Adrenal gland (tissue), 9 donors: ENCODE measurements at regions not wholly inside any gene's neighbourhood (a gene's known extent, or its start where the extent isn't known, plus 50 kb on each side); places are given as distances from the start of the nearest gene placed in this dataset.

ENCODE experiments used
- DNase-seq, 7 donors: peaks; one replicate each; pipeline ENCODE4 v3.0.0-alpha.2; 2019 to 2020
- H3K27ac ChIP-seq, 5 donors: fragments of 200-600 bp; sonication (generic) in 4 of 5; 1 replicate in 3 of 5; 2 replicates in 2 of 5; pipeline versions ENCODE4 v1.5.1 to v1.8.0; 2016 to 2020; ENCODE audit warnings: mild to moderate bottlenecking in 1 of 5
- H3K27me3 ChIP-seq: fragments of 200-600 bp; 2 replicates; pipeline ENCODE4 v1.8.0; 2021
- H3K36me3 ChIP-seq, 2 donors: fragments of 200-600 bp; replicated peaks in 1 of 2; 1 replicate in 1 of 2; 2 replicates in 1 of 2; pipeline versions ENCODE4 v1.5.1 to v1.8.0; 2018 to 2022
- H3K4me1 ChIP-seq, 2 donors: fragments of 200-600 bp; replicated peaks in 1 of 2; 1 replicate in 1 of 2; 2 replicates in 1 of 2; pipeline versions ENCODE4 v1.5.1 to v1.8.0; 2018 to 2021
- H3K4me3 ChIP-seq, 4 donors: fragments of 200-600 bp; sonication (generic) in 3 of 4; one replicate each; pipeline ENCODE4 v1.5.1; 2016 to 2018
- H3K9me3 ChIP-seq, 3 donors: fragments of 200-600 bp; sonication (generic) in 1 of 3; replicated peaks in 1 of 3; 1 replicate in 2 of 3; 2 replicates in 1 of 3; pipeline versions ENCODE4 v1.5.1 to v1.8.0; 2016 to 2021
- CTCF ChIP-seq, 6 experiments: fragments of 450-650 bp in 4 of 6; fragments of 200-600 bp in 2 of 6; sonication (generic) in 1 of 6; IDR thresholded peaks; 1 replicate in 5 of 6; 2 replicates in 1 of 6; pipeline versions ENCODE4 v1.5.1 to v1.8.0; 2016 to 2021; ENCODE audit warnings: antibody characterized with exemption in 6 of 6, mild to moderate bottlenecking in 2 of 6, moderate library complexity in 1 of 6
- POLR2A ChIP-seq, 2 donors: fragments of 450-650 bp; IDR thresholded peaks; one replicate each; pipeline ENCODE4 v1.6.1; 2017; ENCODE audit warnings: antibody characterized with exemption in 2 of 2, mild to moderate bottlenecking in 2 of 2, moderate library complexity in 1 of 2
- WGBS, 4 donors: extraction: QIAGEN DNeasy Blood & Tissue Kit in 2 of 4; methylation state at CpG; one replicate each; pipeline versions ENCODE4 v1.1.5 to v1.1.7; 2013 to 2017; 5-methylcytosine and 5-hydroxymethylcytosine counted together
- intact Hi-C, 2 donors: fragments of 100-400 bp; cut with DNase I; formaldehyde crosslinking; loops; one replicate each; pipeline versions ENCODE4 v1.14.1 to v1.15.0; 2022 to 2023
- donor health status: healthy with polysubstance abuse.
- donor health status: Bipolar disorder and iron deficiency.
- donor health status: DM: yes; HTN: yes; CAD: no.
- donor health status: DM: no; HTN: no; CAD: no.
- donor health status: DM: no; HTN: no; CAD: no.

GRCh38 chr3:28940530-28940929 lies 340.3 kb upstream of the RBMS3 start:
- Histone ChIP-seq H3K4me1 (peaks cover 0 to 15% of the 10 kb centered on the region in 2 donors), H3K9me3 (no peaks in the 10 kb centered on the region), H3K36me3 (no peaks in the 10 kb centered on the region), H3K27ac (peak overlapping the region in 1 of 5 donors; percentile 36), H3K4me3 (no peak overlapping the region), H3K27me3 (no peaks in the 10 kb centered on the region)
- TF ChIP-seq CTCF (IDR thresholded peaks at IDR 0.05) (no peak), POLR2A (IDR thresholded peaks at IDR 0.05) (no peak)
- peak in 4 of 7 donors; percentile 5 to 39 (median 14) for DNase-seq
- intact Hi-C loops: no loop called here

- WGBS, 4 donors: 82 to 94% (median 91%) methylated on average over 1 of the region's 1 CpG
- TF ChIP-seq POLR2A (IDR thresholded peaks at IDR 0.05) (no peak), CTCF (IDR thresholded peaks at IDR 0.05) (no peak)
- no peak for DNase-seq
- peaks cover 0 to 15% of the 10 kb centered on the region in 2 donors for H3K4me1 ChIP-seq
- H3K9me3 ChIP-seq: no peaks in the 10 kb centered on the region
- peak overlapping the region in 2 of 5 donors; percentile 36 to 43 for H3K27ac ChIP-seq
- no peak overlapping the region for H3K4me3 ChIP-seq
- intact Hi-C loops: no loop called here
- H3K36me3 ChIP-seq: no peaks in the 10 kb centered on the region
- H3K27me3 ChIP-seq: no peaks in the 10 kb centered on the region
Measured at GRCh38 chr3:28940994-28941393, 339.9 kb upstream of the RBMS3 start.

- intact Hi-C loops: no loop called here
- Histone ChIP-seq H3K4me1 (no peaks in the 10 kb centered on the region), H3K4me3 (no peak overlapping the region), H3K27ac (no peak overlapping the region), H3K36me3 (no peaks in the 10 kb centered on the region), H3K27me3 (no peaks in the 10 kb centered on the region), H3K9me3 (no peaks in the 10 kb centered on the region)
- no peak for DNase-seq
- WGBS, 4 donors: 39 to 48% (median 43%) methylated on average over 2 of the region's 2 CpGs
- TF ChIP-seq POLR2A (IDR thresholded peaks at IDR 0.05): no peak
- no peak for TF ChIP-seq CTCF (IDR thresholded peaks at IDR 0.05)
Measured at GRCh38 chr3:28947061-28947460, 333.8 kb upstream of the RBMS3 start.

DNA sequence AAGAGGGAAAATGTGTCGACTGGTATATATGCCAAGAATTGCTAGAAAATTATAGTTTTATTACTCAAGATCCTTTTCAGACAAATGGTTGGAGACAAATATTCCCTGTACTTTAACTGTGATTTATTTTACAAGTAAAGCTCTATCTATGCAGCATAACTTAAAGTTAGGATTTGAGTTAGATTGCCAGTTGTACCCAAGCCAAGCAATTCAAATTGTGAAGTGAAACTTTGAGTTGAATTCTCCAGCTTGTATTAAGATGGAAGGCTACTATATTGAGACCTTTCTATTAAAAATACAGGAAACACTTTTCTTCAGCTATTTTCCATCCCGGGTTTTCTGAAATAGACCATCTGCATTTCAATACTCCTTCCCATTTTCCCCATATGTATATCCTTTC lies 333.1 kb upstream of the RBMS3 start:
- H3K27ac ChIP-seq: no peak overlapping the region
- H3K36me3 ChIP-seq: no peaks in the 10 kb centered on the region
- H3K27me3 ChIP-seq: no peaks in the 10 kb centered on the region
- intact Hi-C loops: no loop called here
- WGBS, 4 donors: 80 to 82% (median 81%) methylated on average over 2 of the region's 2 CpGs
- H3K4me1 ChIP-seq: no peaks in the 10 kb centered on the region
- TF ChIP-seq CTCF (IDR thresholded peaks at IDR 0.05) (no peak), POLR2A (IDR thresholded peaks at IDR 0.05) (no peak)
- no peak for DNase-seq
- no peak overlapping the region for H3K4me3 ChIP-seq
- H3K9me3 ChIP-seq: no peaks in the 10 kb centered on the region
